ENCODE measurements at regions not wholly inside any gene's neighbourhood (a gene's known extent, or its start where the extent isn't known, plus 50 kb on each side); places are given as distances from the start of the nearest gene placed in this dataset.

- no peak for DNase-seq
Measured at GRCh38 chr5:4541334-4541733, 598.8 kb upstream of the ADAMTS16 start.

- no peak for DNase-seq
Measured at GRCh38 chr5:4542145-4542778, 597.9 kb upstream of the ADAMTS16 start.

- DNase-seq = no peak
Measured at GRCh38 chr5:4544049-4544670, 596.0 kb upstream of the ADAMTS16 start.

GRCh38 chr5:4547547-4547946 lies 592.6 kb upstream of the ADAMTS16 start:
- DNase-seq = no peak

GRCh38 chr5:4548341-4548740 lies 591.8 kb upstream of the ADAMTS16 start:
- no peak for DNase-seq

GRCh38 chr5:4549351-4549750 lies 590.8 kb upstream of the ADAMTS16 start:
- DNase-seq = no peak

- no peak for DNase-seq
Measured at GRCh38 chr5:4551034-4551433, 589.1 kb upstream of the ADAMTS16 start.

GRCh38 chr5:4553130-4553529 lies 587.0 kb upstream of the ADAMTS16 start:
- DNase-seq = no peak

GRCh38 chr5:4553978-4554377 lies 586.2 kb upstream of the ADAMTS16 start:
- no peak for DNase-seq

- no peak for DNase-seq
Measured at GRCh38 chr5:4555725-4556285, 584.3 kb upstream of the ADAMTS16 start.

GRCh38 chr5:4561403-4561802 lies 578.7 kb upstream of the ADAMTS16 start:
- no peak for DNase-seq

- no peak for DNase-seq
Measured at GRCh38 chr5:4563400-4563799, 576.7 kb upstream of the ADAMTS16 start.

GRCh38 chr5:4570047-4570995 lies 569.8 kb upstream of the ADAMTS16 start:
- DNase-seq = no peak

GRCh38 chr5:4571248-4571948 lies 568.7 kb upstream of the ADAMTS16 start:
- no peak for DNase-seq

GRCh38 chr5:4572311-4573100 lies 567.6 kb upstream of the ADAMTS16 start:
- DNase-seq = no peak

GRCh38 chr5:4575608-4576007 lies 564.5 kb upstream of the ADAMTS16 start:
- no peak for DNase-seq

GRCh38 chr5:4576161-4576748 lies 563.9 kb upstream of the ADAMTS16 start:
- no peak for DNase-seq

GRCh38 chr5:4576908-4577307 lies 563.2 kb upstream of the ADAMTS16 start:
- no peak for DNase-seq

- DNase-seq = no peak
Measured at GRCh38 chr5:4579679-4580078, 560.5 kb upstream of the ADAMTS16 start.

GRCh38 chr5:4580772-4581171 lies 559.4 kb upstream of the ADAMTS16 start:
- no peak for DNase-seq

- DNase-seq = no peak
Measured at GRCh38 chr5:4581289-4581688, 558.8 kb upstream of the ADAMTS16 start.

- DNase-seq = no peak
Measured at GRCh38 chr5:4584982-4585381, 555.1 kb upstream of the ADAMTS16 start.

Data from activated CD4-positive, CD25-positive, alpha-beta regulatory T cell (primary cell).